GM12872 (cell line): ENCODE measurements at regions not wholly inside any gene's neighbourhood (a gene's known extent, or its start where the extent isn't known, plus 50 kb on each side); places are given as distances from the start of the nearest gene placed in this dataset.

Source experiments
- TF ChIP-seq, protein P1 (sequence below): IDR thresholded peaks from 3 replicates; pipeline ENCODE4 v1.5.1; 2011; ENCODE audit warnings: low read depth, mild to moderate bottlenecking, low read length, moderate library complexity; ENCODE audit not compliant: insufficient read depth

DNA sequence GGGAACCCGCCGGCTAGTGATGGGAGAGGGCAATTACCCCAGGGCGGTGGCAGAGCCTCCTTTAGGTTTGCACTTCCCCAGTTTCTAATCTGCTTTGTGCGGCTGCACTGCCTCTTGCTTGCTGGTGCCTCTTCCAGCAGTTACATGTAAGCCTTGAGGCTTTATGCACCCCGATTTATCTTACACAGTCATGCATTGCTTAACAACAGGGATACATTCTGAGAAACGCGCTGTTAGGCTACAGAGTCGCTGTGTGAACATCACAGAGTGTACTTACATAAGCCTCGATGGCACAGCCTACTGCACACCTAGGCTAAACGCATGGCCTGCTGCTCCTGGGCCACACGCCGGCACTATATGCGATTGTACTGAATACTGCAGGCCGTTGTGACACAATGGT lies 155.6 kb upstream of the MKI67 start:
- TF ChIP-seq, protein P1, sequence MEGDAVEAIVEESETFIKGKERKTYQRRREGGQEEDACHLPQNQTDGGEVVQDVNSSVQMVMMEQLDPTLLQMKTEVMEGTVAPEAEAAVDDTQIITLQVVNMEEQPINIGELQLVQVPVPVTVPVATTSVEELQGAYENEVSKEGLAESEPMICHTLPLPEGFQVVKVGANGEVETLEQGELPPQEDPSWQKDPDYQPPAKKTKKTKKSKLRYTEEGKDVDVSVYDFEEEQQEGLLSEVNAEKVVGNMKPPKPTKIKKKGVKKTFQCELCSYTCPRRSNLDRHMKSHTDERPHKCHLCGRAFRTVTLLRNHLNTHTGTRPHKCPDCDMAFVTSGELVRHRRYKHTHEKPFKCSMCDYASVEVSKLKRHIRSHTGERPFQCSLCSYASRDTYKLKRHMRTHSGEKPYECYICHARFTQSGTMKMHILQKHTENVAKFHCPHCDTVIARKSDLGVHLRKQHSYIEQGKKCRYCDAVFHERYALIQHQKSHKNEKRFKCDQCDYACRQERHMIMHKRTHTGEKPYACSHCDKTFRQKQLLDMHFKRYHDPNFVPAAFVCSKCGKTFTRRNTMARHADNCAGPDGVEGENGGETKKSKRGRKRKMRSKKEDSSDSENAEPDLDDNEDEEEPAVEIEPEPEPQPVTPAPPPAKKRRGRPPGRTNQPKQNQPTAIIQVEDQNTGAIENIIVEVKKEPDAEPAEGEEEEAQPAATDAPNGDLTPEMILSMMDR = no peak

DNA sequence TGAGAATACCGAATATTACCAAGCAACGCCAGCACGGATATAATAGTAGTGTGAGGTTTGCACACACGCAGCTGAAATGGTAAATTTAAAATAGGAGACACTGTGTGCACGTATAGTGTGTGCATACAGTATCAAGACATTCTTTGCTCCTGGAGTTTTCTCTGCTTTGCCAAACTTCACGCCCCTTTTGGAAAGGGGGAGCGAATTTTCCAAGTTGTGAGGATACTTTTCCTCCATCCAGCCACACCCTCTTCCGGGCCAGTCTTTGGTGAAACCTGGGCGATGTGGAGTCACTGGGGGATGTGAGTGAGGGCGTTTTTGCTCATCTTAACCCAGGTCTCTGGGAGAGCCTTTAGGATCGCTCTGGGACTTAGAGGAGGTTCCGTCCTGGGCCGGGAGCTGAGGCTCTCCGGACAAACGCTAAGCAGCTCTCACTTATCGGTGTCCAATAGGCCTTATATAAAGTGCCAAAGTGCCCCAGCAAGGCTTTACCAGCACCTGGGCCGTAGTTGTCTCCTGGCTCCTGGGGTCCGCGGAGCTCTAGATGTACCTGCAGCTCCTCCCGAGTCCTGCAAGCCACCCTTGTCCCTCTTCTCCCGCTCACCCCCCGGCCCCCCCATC lies 160.0 kb upstream of the MKI67 start:
- TF ChIP-seq, protein P1 = no peak

DNA sequence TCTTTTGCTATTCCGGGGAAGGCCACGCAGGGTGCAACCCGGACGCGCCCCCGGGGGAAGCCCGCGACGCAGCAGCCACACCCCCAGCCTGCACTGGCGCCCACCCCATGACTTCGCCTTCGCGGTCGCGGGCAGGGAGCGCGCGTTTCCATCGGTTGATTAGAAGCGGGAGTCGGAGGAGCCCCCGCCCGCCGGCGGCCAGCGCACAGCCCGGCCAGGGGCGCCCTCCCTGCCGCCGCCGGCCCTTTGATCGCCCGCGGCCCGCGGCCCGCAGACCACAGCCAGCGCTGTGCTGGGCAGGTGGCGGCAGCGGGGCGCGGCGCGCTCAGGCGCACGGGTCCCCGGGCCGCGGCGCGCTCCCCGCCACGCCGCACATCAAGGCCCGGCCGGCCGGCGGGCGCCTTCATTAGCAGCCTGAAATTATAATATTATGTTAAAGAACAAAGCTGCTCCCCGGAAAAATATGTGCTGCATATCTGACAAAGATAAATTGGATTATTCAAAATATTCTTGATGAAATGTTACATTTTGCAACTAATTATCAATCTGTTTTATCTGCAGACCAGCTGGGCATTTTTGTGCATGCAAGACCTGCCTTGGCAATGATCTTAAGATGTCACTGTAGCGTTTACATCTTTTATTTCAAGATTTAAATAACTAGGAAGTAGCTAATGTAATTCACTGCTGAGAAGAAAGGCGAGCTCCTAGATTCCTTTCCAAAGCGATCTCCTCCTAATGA lies 160.7 kb upstream of the MKI67 start:
- TF ChIP-seq, protein P1 = no peak

DNA sequence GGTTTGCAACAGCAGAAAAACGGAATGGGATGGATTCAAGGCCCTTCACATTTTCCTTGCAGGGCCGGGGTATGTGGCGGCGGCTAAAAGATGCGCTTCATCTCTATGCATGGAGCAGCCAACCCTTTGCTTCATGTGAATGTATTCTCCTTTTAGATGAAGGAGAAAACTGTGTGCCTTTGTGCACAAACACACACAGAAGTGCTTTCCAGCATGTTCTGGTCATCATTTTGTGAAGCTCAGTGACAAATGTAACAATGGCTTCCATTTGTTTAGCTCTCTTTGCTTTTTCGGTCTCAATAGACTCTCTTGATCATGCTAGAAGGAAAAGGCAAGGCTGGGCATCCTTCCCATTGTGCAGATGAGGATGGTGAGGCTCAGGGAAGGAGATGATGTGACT lies 161.7 kb upstream of the MKI67 start:
- TF ChIP-seq, protein P1 = no peak

DNA sequence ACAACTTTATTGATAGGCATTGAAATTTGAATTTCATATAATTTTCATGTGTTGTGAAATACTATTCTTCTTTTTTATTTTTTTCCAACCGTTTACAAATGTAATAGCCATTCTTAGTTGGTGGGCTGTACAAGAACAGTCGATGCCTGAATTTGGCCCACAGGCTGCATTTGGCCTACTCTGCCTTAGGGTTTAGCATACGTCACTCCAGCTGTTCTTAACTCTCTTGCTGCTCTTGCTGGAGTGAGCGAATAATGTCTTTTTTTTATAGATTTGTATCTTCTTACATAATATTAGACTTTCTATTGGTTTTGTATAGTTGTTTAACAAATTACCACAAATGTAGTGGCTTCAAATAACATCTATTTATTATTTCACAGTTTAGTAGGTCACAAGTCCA lies 163.4 kb upstream of the MKI67 start:
- TF ChIP-seq, protein P1 = no peak

DNA sequence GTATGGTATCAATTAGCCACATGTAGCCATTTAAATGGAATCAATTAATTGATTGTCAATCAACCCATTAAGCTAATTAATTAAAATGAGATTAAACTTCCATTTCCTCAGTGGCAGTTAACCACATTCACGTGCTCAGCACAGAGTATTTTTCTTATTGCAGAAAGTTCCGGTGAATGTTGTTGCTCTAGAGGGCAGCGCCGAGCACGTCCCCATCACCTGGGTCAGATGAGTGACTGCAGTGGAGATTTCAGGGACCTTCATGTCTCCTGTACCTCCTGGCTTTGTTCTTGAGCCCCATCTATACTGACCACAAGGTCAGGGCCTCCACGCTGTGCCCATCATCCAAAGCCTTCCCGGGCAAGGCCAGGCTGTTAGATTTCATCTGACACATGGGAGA lies 168.8 kb upstream of the MKI67 start:
- TF ChIP-seq, protein P1 = peak; percentile 11; the same call in 1 of the 3 replicates

DNA sequence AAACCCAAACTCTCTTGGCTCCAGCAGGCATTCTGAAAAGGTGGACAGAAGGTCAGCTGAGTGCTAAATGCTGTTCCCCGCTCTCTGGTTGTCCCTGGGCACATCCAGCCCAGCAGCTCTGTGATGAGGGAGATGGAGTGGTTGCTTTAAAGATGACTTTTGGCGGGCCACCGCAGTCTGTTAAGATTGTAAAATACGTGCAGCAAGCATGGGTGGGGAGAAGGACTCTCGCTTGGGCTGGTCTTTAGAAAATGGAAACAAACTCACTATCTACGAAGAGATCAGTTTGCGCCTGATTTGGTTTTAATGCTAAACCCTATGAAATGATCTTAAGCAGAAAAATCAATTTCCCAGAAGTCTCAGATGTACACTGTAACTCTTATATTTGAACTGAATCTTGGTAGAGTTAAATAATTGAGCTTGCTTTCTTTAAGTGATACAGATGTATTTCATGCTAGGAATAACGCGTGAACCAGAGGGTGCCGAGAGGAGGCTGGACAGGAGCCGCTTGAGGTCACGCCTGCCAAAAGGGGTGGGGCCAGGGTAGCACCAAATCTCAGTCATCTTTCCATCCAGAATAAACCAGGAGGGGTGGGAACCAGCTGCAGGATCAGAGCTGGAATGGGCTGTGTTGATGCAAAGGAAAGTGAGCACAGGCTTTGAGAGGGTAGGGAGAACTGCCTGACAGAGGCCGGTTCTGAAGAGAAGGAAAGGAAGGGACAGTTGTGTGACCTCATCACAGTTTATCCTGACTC lies 170.2 kb upstream of the MKI67 start:
- TF ChIP-seq, protein P1 = no peak
